PC-9 (cell line): ENCODE measurements at regions not wholly inside any gene's neighbourhood (a gene's known extent, or its start where the extent isn't known, plus 50 kb on each side); places are given as distances from the start of the nearest gene placed in this dataset.

ENCODE experiments used
- BruUV-seq: library from RNA; stranded (reverse); fragments of 400-500 nt; replicated peaks from 2 replicates; lab custom pipeline; 2021; lab: Mats Ljungman, UMichigan
- CTCF ChIA-PET: fragments of 300-600 bp; sonication (Branson Sonifier 250); formaldehyde crosslinking; loops from one replicate; lab custom pipeline; 2022; ENCODE audit warnings: antibody characterized with exemption; lab: Charles Lee
- POLR2A ChIA-PET: fragments of 300-600 bp; sonication (Branson Sonifier 250); formaldehyde crosslinking; loops from one replicate; lab custom pipeline; 2022; ENCODE audit warnings: antibody characterized with exemption; ENCODE audit not compliant: unreplicated experiment; lab: Charles Lee
- DNase-seq, 2 experiments: peaks; one replicate each; pipeline versions ENCODE4 v3.0.0 to v3.0.0-alpha.2; 2015 to 2022; ENCODE audit warnings: mixed read lengths in 1 of 2
- H2AFZ ChIP-seq: fragments of 200-600 bp; sonication (generic); 2 replicates; pipeline ENCODE4 v1.8.1; 2017; ENCODE audit warnings: antibody characterized with exemption
- H3F3A ChIP-seq: fragments of 200-600 bp; sonication (generic); 2 replicates; pipeline ENCODE4 v1.8.1; 2017; ENCODE audit warnings: antibody characterized with exemption, mild to moderate bottlenecking, low read depth; ENCODE audit not compliant: insufficient read depth
- H3K27ac ChIP-seq: fragments of 200-600 bp; sonication (generic); 2 replicates; pipeline ENCODE4 v1.6.1; 2016; ENCODE audit warnings: mixed run types
- H3K27me3 ChIP-seq: fragments of 200-600 bp; sonication (generic); 2 replicates; pipeline ENCODE4 v1.6.1; 2016; ENCODE audit warnings: low read depth, mixed run types; ENCODE audit not compliant: insufficient read depth
- H3K36me3 ChIP-seq: fragments of 200-600 bp; sonication (generic); 2 replicates; pipeline ENCODE4 v1.6.1; 2016; ENCODE audit warnings: low read depth, mixed run types
- H3K4me1 ChIP-seq: fragments of 200-600 bp; sonication (generic); replicated peaks from 2 replicates; pipeline ENCODE4 v1.6.1; 2016; ENCODE audit warnings: mixed run types; ENCODE audit not compliant: insufficient read depth
- H3K4me2 ChIP-seq: fragments of 200-600 bp; sonication (generic); 2 replicates; pipeline ENCODE4 v1.6.1; 2017; ENCODE audit warnings: mixed run types
- H3K4me3 ChIP-seq: fragments of 200-600 bp; sonication (generic); 2 replicates; pipeline ENCODE4 v1.6.1; 2016; ENCODE audit warnings: mixed run types
- H3K79me2 ChIP-seq: fragments of 200-600 bp; sonication (generic); 2 replicates; pipeline ENCODE4 v1.6.1; 2017; ENCODE audit warnings: low read depth, mixed run types
- H3K9me2 ChIP-seq: fragments of 200-600 bp; sonication (generic); 2 replicates; pipeline ENCODE4 v1.8.1; 2017; ENCODE audit warnings: mild to moderate bottlenecking; ENCODE audit not compliant: insufficient read depth
- H3K9me3 ChIP-seq: fragments of 200-600 bp; sonication (generic); 2 replicates; pipeline ENCODE4 v1.8.1; 2016; ENCODE audit warnings: low read depth; ENCODE audit not compliant: insufficient read depth
- H4K20me1 ChIP-seq: fragments of 200-600 bp; sonication (generic); 2 replicates; pipeline ENCODE4 v1.8.1; 2017; ENCODE audit not compliant: insufficient read depth
- CTCF ChIP-seq: fragments of 200-600 bp; sonication (generic); conservative IDR thresholded peaks from 2 replicates; pipeline ENCODE4 v1.6.1; 2017; ENCODE audit warnings: mixed run types, antibody characterized with exemption, mild to moderate bottlenecking, moderate library complexity
- EZH2 ChIP-seq: fragments of 200-600 bp; sonication (generic); IDR thresholded peaks from 2 replicates; pipeline ENCODE4 v1.8.0; 2017; ENCODE audit warnings: antibody characterized with exemption, low read depth
- intact Hi-C: fragments of 100-400 bp; cut with micrococcal nuclease; formaldehyde crosslinking; loops from one replicate; pipeline ENCODE4 v1.10.0; 2022; ENCODE audit not compliant: unreplicated experiment

GRCh38 chr6:95354551-95354950 is 222.8 kb upstream of the MANEA start:
- no peak for DNase-seq
- no peaks in the 10 kb centered on the region for H4K20me1 ChIP-seq
- TF ChIP-seq EZH2 = no peak
- TF ChIP-seq CTCF = no peak
- no peaks in the 10 kb centered on the region for H3K9me3 ChIP-seq
- H3K4me2 ChIP-seq = no peak overlapping the region
- H3K27ac ChIP-seq = no peak overlapping the region
- H3K9me2 ChIP-seq = no peaks in the 10 kb centered on the region
- CTCF ChIA-PET = no interaction called here
- no peaks in the 10 kb centered on the region for H3F3A ChIP-seq
- no peaks in the 10 kb centered on the region for H3K79me2 ChIP-seq
- no peak overlapping the region for H3K4me3 ChIP-seq
- H2AFZ ChIP-seq = no peak overlapping the region
- H3K27me3 ChIP-seq = no peaks in the 10 kb centered on the region
- no TSS peak for BruUV-seq
- no peaks in the 10 kb centered on the region for H3K4me1 ChIP-seq
- no peaks in the 10 kb centered on the region for H3K36me3 ChIP-seq
- intact Hi-C loops = loop anchor here (10.0 kb wide), 1 partner anchor 150 kb away; no protein-coding TSS in a partner anchor
- POLR2A ChIA-PET = no interaction called here

DNA sequence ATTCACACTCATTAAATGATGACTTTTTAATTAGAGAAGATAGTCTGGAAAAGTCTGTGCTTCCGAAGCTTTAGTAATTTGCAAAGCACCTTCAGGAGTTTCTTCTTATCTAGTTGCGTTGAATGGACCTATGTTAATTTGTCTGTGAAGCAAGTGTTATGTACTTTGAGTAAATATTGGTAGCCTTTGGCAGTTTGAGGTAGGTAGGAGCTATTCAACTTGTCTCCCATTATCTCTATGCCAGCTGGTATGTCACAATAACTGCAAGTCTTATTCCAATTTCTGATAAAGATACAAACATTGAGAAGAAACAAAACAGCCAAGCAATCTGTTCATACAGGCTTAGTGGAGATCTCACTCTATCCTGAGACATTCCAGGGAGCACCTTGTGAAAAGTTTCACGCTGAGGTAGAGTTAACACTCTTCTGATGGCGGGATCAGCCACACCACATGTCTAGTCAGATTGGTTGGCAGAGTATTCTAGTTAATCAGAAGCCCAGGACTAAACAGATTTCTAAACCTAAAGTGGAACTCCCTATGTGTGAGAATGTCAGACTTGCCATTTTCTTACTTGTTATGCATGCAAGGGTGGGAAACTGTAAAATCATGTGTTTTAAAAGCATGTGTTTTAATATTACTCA is 219.8 kb upstream of the MANEA start:
- no TSS peak for BruUV-seq
- Histone ChIP-seq H3K9me2 (no peaks in the 10 kb centered on the region), H3K79me2 (no peaks in the 10 kb centered on the region), H3F3A (no peaks in the 10 kb centered on the region), H4K20me1 (no peaks in the 10 kb centered on the region), H3K4me2 (no peak overlapping the region), H3K27ac (no peak overlapping the region), H3K36me3 (no peaks in the 10 kb centered on the region), H3K9me3 (no peaks in the 10 kb centered on the region), H3K4me3 (no peak overlapping the region), H2AFZ (no peak overlapping the region), H3K27me3 (no peaks in the 10 kb centered on the region), H3K4me1 (no peaks in the 10 kb centered on the region)
- no peak for DNase-seq
- intact Hi-C loops = loop anchor here (10.0 kb wide), 1 partner anchor 153 kb away; no protein-coding TSS in a partner anchor
- TF ChIP-seq EZH2 (no peak), CTCF (no peak)
- ChIA-PET CTCF (no interaction called here), POLR2A (no interaction called here)

DNA sequence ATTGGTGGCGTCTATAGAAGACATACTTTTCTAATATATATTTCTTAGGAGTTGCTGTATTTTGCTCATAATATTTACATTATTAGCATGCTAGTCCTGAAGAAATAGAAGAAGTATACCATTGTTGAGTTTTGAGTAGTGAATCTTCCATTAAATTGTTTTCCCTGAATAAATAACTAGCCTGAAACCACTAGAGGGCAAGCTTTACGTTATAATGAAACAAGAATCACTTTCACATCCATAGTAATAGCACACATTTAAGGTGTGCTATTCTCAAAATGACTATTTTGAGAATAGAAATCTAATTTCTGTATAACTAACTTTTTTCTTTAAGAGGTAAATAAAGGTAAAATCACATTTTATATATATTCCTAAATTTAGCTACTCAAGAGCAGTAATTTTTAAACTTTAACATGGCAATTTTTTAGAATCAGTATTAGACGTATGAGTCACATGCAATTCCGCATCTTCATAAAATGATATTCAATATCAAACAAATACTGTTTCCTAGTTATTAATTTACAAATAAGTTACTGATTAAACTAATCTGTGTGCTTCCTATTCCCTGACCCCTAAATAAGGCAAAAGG is 213.2 kb upstream of the MANEA start:
- BruUV-seq = no TSS peak
- TF ChIP-seq EZH2 = no peak
- peak; percentile 76 for TF ChIP-seq CTCF
- Histone ChIP-seq H3K79me2 (no peaks in the 10 kb centered on the region), H3K36me3 (no peaks in the 10 kb centered on the region), H3K4me1 (no peaks in the 10 kb centered on the region), H3K9me3 (no peaks in the 10 kb centered on the region), H3K27me3 (no peaks in the 10 kb centered on the region), H4K20me1 (no peaks in the 10 kb centered on the region), H3F3A (no peaks in the 10 kb centered on the region), H3K9me2 (no peaks in the 10 kb centered on the region), H3K4me3 (no peak overlapping the region), H2AFZ (no peak overlapping the region), H3K4me2 (no peak overlapping the region), H3K27ac (no peak overlapping the region)
- no peak for DNase-seq
- CTCF ChIA-PET = no interaction called here
- intact Hi-C loops = loop anchor here (2.0 to 10.0 kb wide), 3 partner anchors 1101 to 1693 kb away; partner anchors contain the start of gene NDUFAF4
- POLR2A ChIA-PET = no interaction called here
